HEK293T (cell line): ENCODE measurements at regions not wholly inside any gene's neighbourhood (a gene's known extent, or its start where the extent isn't known, plus 50 kb on each side); places are given as distances from the start of the nearest gene placed in this dataset.

Experiments
- ARNT ChIP-seq: fragments of 450-650 bp; IDR thresholded peaks from 2 replicates; pipeline ENCODE4 v1.6.1; 2017; ENCODE audit warnings: mild to moderate bottlenecking
- CTBP1 ChIP-seq: fragments of 450-650 bp; IDR thresholded peaks from 2 replicates; pipeline ENCODE4 v1.6.1; 2016; ENCODE audit warnings: borderline replicate concordance
- FOXA1 ChIP-seq: fragments of 450-650 bp; IDR thresholded peaks from 2 replicates; pipeline ENCODE4 v1.6.1; 2016; ENCODE audit warnings: mild to moderate bottlenecking
- FOXK2 ChIP-seq: fragments of 450-650 bp; IDR thresholded peaks from 2 replicates; pipeline ENCODE4 v1.6.1; 2016; ENCODE audit warnings: mild to moderate bottlenecking
- FOXM1 ChIP-seq: fragments of 450-650 bp; IDR thresholded peaks from 2 replicates; pipeline ENCODE4 v1.6.1; 2017; ENCODE audit warnings: mild to moderate bottlenecking, borderline replicate concordance
- HDGF ChIP-seq: fragments of 450-650 bp; IDR thresholded peaks from 2 replicates; pipeline ENCODE4 v1.6.1; 2017; ENCODE audit warnings: antibody characterized with exemption, borderline replicate concordance
- NFRKB ChIP-seq: fragments of 450-650 bp; IDR thresholded peaks from 2 replicates; pipeline ENCODE4 v1.6.1; 2016; ENCODE audit warnings: mild to moderate bottlenecking, moderate library complexity
- PKNOX1 ChIP-seq: fragments of 450-650 bp; IDR thresholded peaks from 2 replicates; pipeline ENCODE4 v1.6.1; 2016
- SP1 ChIP-seq: fragments of 450-650 bp; IDR thresholded peaks from 2 replicates; pipeline ENCODE4 v1.6.1; 2017
- SUZ12 ChIP-seq: fragments of 450-650 bp; IDR thresholded peaks from 2 replicates; pipeline ENCODE4 v1.6.1; 2016; ENCODE audit warnings: mild to moderate bottlenecking

GRCh38 chr20:29410806-29411457 is 1846.5 kb upstream of the DEFB115 start:
- TF ChIP-seq ARNT (no peak), FOXK2 (no peak), SUZ12 (no peak), SP1 (no peak), PKNOX1 (no peak), NFRKB (no peak), FOXA1 (no peak), CTBP1 (no peak), FOXM1 (no peak), HDGF (no peak)
